ENCODE measurements at regions not wholly inside any gene's neighbourhood (a gene's known extent, or its start where the extent isn't known, plus 50 kb on each side); places are given as distances from the start of the nearest gene placed in this dataset.

DNA sequence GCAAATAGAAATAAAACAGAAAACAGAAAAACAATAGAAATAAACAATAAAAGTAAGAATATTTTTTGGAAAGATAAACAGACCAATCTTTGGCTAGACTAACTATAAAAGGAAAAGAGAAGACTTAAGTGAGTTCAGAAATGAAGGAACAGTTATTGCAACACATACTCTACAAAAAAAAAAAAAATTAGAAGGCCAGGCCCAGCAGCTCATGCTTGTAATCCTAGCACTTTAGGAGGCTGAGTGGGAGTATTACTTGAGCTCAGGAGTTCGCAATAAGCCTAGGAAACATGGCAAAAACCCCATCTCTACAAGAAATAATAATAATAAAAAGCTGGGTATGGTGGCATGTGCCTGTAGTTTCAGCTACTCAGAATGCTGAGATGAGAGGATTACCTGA is 336.7 kb downstream of the DTHD1 start:
- H3K4me2 ChIP-seq = no peak overlapping the region
- H3K27ac ChIP-seq = no peak overlapping the region
- 83% methylated on average over 1 of the region's 1 CpG for WGBS (ENCODE audit: low lambda C conversion rate, missing lambda C conversion rate)
- no peaks in the 10 kb centered on the region for H3K9me2 ChIP-seq (replicated peaks; ENCODE audit: insufficient read depth)
- no peaks in the 10 kb centered on the region for H3K9me3 ChIP-seq (ENCODE audit: low read depth)
- H4K20me1 ChIP-seq (ENCODE audit: insufficient read depth, poor library complexity, severe bottlenecking) = no peaks in the 10 kb centered on the region
- no peaks in the 10 kb centered on the region for H3K4me1 ChIP-seq (ENCODE audit: insufficient read depth)
- H3K36me3 ChIP-seq (replicated peaks; ENCODE audit: insufficient read depth, low read depth) = no peaks in the 10 kb centered on the region
- H2AFZ ChIP-seq = no peak overlapping the region
- TF ChIP-seq EZH2phosphoT487 (IDR thresholded peaks at IDR 0.05; ENCODE audit: low read depth, severe bottlenecking, unreplicated experiment) = no peak
- no peak for TF ChIP-seq CTCF (IDR thresholded peaks at IDR 0.05; ENCODE audit: poor library complexity)
- TF ChIP-seq EZH2 (IDR thresholded peaks at IDR 0.05; ENCODE audit: borderline replicate concordance) = no peak
- no peaks in the 10 kb centered on the region for H3K79me2 ChIP-seq
- H3K4me3 ChIP-seq = no peak overlapping the region
- no peaks in the 10 kb centered on the region for H3K27me3 ChIP-seq
- no peak for DNase-seq (ENCODE audit: low spot score)

DNA sequence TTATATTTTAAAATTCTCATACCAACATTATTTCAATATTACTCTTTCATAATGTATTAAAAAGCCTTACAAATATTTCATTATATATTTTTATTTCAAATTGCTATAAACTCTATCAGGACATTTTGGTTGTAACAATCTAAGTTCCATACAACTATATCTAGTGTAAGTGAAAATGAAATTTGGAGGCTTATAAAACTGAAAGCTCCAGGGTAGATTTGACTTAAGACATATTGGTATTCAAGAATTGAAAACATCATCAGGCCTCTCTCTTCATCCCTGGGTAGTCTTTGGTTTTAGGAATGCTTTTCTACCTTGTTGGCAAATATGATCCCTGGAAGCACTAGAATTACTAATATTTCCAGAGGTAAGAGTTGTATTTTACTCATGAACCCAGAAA is 342.6 kb downstream of the DTHD1 start:
- no peaks in the 10 kb centered on the region for H3K9me3 ChIP-seq (ENCODE audit: low read depth)
- H3K4me1 ChIP-seq (ENCODE audit: insufficient read depth) = no peaks in the 10 kb centered on the region
- no peaks in the 10 kb centered on the region for H3K79me2 ChIP-seq
- TF ChIP-seq CTCF (IDR thresholded peaks at IDR 0.05; ENCODE audit: poor library complexity) (no peak), EZH2 (IDR thresholded peaks at IDR 0.05; ENCODE audit: borderline replicate concordance) (no peak), EZH2phosphoT487 (IDR thresholded peaks at IDR 0.05; ENCODE audit: low read depth, severe bottlenecking, unreplicated experiment) (no peak)
- H3K4me2 ChIP-seq = no peak overlapping the region
- H3K4me3 ChIP-seq = no peak overlapping the region
- no peak for DNase-seq (ENCODE audit: low spot score)
- no peaks in the 10 kb centered on the region for H3K9me2 ChIP-seq (replicated peaks; ENCODE audit: insufficient read depth)
- no peaks in the 10 kb centered on the region for H3K36me3 ChIP-seq (replicated peaks; ENCODE audit: insufficient read depth, low read depth)
- H2AFZ ChIP-seq = no peak overlapping the region
- no peaks in the 10 kb centered on the region for H4K20me1 ChIP-seq (ENCODE audit: insufficient read depth, poor library complexity, severe bottlenecking)
- H3K27me3 ChIP-seq = no peaks in the 10 kb centered on the region
- H3K27ac ChIP-seq = no peak overlapping the region

DNA sequence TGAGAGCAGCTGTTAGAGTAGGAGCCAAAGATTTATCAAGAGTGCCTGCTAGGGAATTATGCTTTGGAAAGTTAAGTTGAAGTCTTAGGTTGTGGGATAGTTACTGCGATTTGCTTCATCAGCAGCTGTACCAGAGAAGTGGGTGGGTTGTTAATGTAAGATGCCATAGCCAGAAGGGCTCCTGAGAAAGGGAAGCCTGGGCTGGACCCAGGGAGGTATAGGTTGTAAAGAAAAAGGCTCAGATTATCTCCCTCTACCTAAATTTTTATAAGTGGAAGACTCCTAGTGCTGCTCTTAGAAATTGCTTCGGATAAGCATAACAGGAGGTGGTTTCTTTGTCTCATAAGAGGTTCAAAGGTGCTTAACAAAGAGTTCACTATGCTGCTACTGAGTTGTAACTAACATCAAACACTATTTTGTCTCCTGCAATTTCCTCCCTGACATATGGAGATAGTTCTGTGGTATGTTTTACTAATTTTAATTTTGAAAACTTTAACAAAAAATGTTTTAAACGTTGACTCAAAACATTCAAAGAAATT is 356.9 kb downstream of the DTHD1 start:
- H3K9me3 ChIP-seq (ENCODE audit: low read depth) = no peaks in the 10 kb centered on the region
- H3K27ac ChIP-seq = no peak overlapping the region
- H4K20me1 ChIP-seq (ENCODE audit: insufficient read depth, poor library complexity, severe bottlenecking) = no peaks in the 10 kb centered on the region
- H3K4me1 ChIP-seq (ENCODE audit: insufficient read depth) = no peaks in the 10 kb centered on the region
- no peaks in the 10 kb centered on the region for H3K27me3 ChIP-seq
- H2AFZ ChIP-seq = no peak overlapping the region
- no peaks in the 10 kb centered on the region for H3K9me2 ChIP-seq (replicated peaks; ENCODE audit: insufficient read depth)
- no peak overlapping the region for H3K4me3 ChIP-seq
- DNase-seq (ENCODE audit: low spot score) = no peak
- H3K79me2 ChIP-seq = no peaks in the 10 kb centered on the region
- WGBS (ENCODE audit: low lambda C conversion rate, missing lambda C conversion rate) = 55% methylated on average over 3 of the region's 3 CpGs
- TF ChIP-seq EZH2 (IDR thresholded peaks at IDR 0.05; ENCODE audit: borderline replicate concordance) (no peak), CTCF (IDR thresholded peaks at IDR 0.05; ENCODE audit: poor library complexity) (no peak), EZH2phosphoT487 (IDR thresholded peaks at IDR 0.05; ENCODE audit: low read depth, severe bottlenecking, unreplicated experiment) (no peak)
- H3K4me2 ChIP-seq = no peak overlapping the region
- H3K36me3 ChIP-seq (replicated peaks; ENCODE audit: insufficient read depth, low read depth) = no peaks in the 10 kb centered on the region

DNA sequence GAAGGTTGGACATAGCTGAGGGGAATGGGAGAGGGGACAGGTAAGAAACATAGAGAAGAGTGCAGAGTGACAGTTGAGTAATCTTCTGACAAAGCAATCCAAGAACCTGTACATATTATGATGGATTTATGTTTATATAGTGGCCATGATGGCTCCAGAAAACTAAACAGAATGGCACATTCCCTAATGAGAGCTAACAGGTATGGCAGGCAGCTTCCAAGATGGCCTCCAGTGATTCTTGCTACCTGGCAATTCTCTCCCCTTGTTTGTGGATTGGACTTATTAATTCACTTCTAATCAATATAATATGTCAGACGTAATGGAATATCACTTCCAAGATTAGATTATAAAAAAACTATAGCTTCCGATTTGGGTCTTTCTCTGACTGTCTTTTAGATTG is 359.5 kb downstream of the DTHD1 start:
- H3K4me2 ChIP-seq = no peak overlapping the region
- no peak for TF ChIP-seq CTCF (IDR thresholded peaks at IDR 0.05; ENCODE audit: poor library complexity)
- TF ChIP-seq EZH2 (IDR thresholded peaks at IDR 0.05; ENCODE audit: borderline replicate concordance) = no peak
- no peak for TF ChIP-seq EZH2phosphoT487 (IDR thresholded peaks at IDR 0.05; ENCODE audit: low read depth, severe bottlenecking, unreplicated experiment)
- H3K79me2 ChIP-seq = no peaks in the 10 kb centered on the region
- DNase-seq (ENCODE audit: low spot score) = no peak
- H3K9me3 ChIP-seq (ENCODE audit: low read depth) = no peaks in the 10 kb centered on the region
- WGBS (ENCODE audit: low lambda C conversion rate, missing lambda C conversion rate) = 92% methylated on average over 2 of the region's 2 CpGs
- H3K4me1 ChIP-seq (ENCODE audit: insufficient read depth) = no peaks in the 10 kb centered on the region
- no peak overlapping the region for H3K27ac ChIP-seq
- no peak overlapping the region for H3K4me3 ChIP-seq
- H4K20me1 ChIP-seq (ENCODE audit: insufficient read depth, poor library complexity, severe bottlenecking) = no peaks in the 10 kb centered on the region
- no peaks in the 10 kb centered on the region for H3K9me2 ChIP-seq (replicated peaks; ENCODE audit: insufficient read depth)
- H2AFZ ChIP-seq = no peak overlapping the region
- no peaks in the 10 kb centered on the region for H3K36me3 ChIP-seq (replicated peaks; ENCODE audit: insufficient read depth, low read depth)
- H3K27me3 ChIP-seq = no peaks in the 10 kb centered on the region

Data from hepatocyte (in vitro differentiated cells).